CD4-positive, alpha-beta T cell (primary cell): ENCODE measurements at regions not wholly inside any gene's neighbourhood (a gene's known extent, or its start where the extent isn't known, plus 50 kb on each side); places are given as distances from the start of the nearest gene placed in this dataset.

Experiments used
- ATAC-seq: fragments of 200-7000 bp; cut with Tn5 transposase; one replicate; pipeline ENCODE4 v1.10.0; 2022; ENCODE audit warnings: mild to moderate bottlenecking; ENCODE audit not compliant: poor library complexity
- CTCF ChIA-PET: fragments of 350-600 bp; sonication (Branson Sonifier 250); formaldehyde crosslinking; loops from one replicate; lab custom pipeline; 2021; ENCODE audit warnings: antibody characterized with exemption, inconsistent platforms; lab: Charles Lee
- POLR2A ChIA-PET: fragments of 350-600 bp; sonication (Branson Sonifier 250); formaldehyde crosslinking; loops from one replicate; lab custom pipeline; 2021; ENCODE audit warnings: antibody characterized with exemption, inconsistent platforms; lab: Charles Lee
- DNase-seq, 14 experiments: peaks; one replicate each; pipeline ENCODE4 v3.0.0-alpha.2; 2013 to 2020; ENCODE audit warnings: mixed read lengths in 2 of 14
- H3K27ac ChIP-seq, 2 donors: one replicate each; pipeline versions ENCODE4 v1.5.1 to v1.7.0; 2013; ENCODE audit warnings: low read length in 2 of 2, low read depth in 1 of 2, mild to moderate bottlenecking in 1 of 2
- H3K27me3 ChIP-seq, 2 experiments: 1 replicate in 1 of 2; 2 replicates in 1 of 2; pipeline versions ENCODE4 v1.6.1 to v1.7.0; 2013; ENCODE audit warnings: low read length in 2 of 2, control low read depth in 1 of 2, mild to moderate bottlenecking in 1 of 2, moderate library complexity in 1 of 2; ENCODE audit not compliant: insufficient read depth in 2 of 2, control insufficient read depth in 1 of 2
- H3K36me3 ChIP-seq: one replicate; pipeline ENCODE4 v1.6.1; 2013; ENCODE audit warnings: low read length, control low read depth; ENCODE audit not compliant: insufficient read depth
- H3K4me1 ChIP-seq: one replicate; pipeline ENCODE4 v1.6.1; 2013; ENCODE audit warnings: low read length, control low read depth; ENCODE audit not compliant: insufficient read depth
- H3K4me3 ChIP-seq: one replicate; pipeline ENCODE4 v1.5.1; 2013; ENCODE audit warnings: mild to moderate bottlenecking, low read length, moderate library complexity
- H3K9me3 ChIP-seq, 2 experiments: 1 replicate in 1 of 2; 2 replicates in 1 of 2; pipeline versions ENCODE4 v1.6.1 to v1.7.0; 2013; ENCODE audit warnings: low read length in 2 of 2, mild to moderate bottlenecking in 2 of 2, control low read depth in 1 of 2, moderate library complexity in 1 of 2; ENCODE audit not compliant: control insufficient read depth in 1 of 2, insufficient read depth in 1 of 2
- H3K27ac Mint-ChIP-seq: one replicate; pipeline ENCODE4 v1.8.0; 2020; ENCODE audit warnings: mixed read lengths
- H3K27me3 Mint-ChIP-seq: one replicate; pipeline ENCODE4 v1.8.0; 2021; ENCODE audit warnings: mixed read lengths
- H3K36me3 Mint-ChIP-seq: one replicate; pipeline ENCODE4 v1.8.0; 2021; ENCODE audit warnings: low read depth, mixed read lengths
- H3K4me1 Mint-ChIP-seq: one replicate; pipeline ENCODE4 v1.8.0; 2021; ENCODE audit warnings: low read depth, mixed read lengths
- H3K4me3 Mint-ChIP-seq: one replicate; pipeline ENCODE4 v1.8.0; 2020; ENCODE audit warnings: mild to moderate bottlenecking, mixed read lengths
- H3K9me3 Mint-ChIP-seq: one replicate; pipeline ENCODE4 v1.8.0; 2020; ENCODE audit warnings: mixed read lengths
- intact Hi-C, 2 experiments: fragments of 100-400 bp; cut with DNase I in 1 of 2; cut with micrococcal nuclease in 1 of 2; formaldehyde crosslinking; loops; one replicate each; pipeline versions ENCODE4 v1.15.1 to v1.9.0; 2023 to 2025; cut with DNase I, micrococcal nuclease
- TF ChIP-seq, protein P1 (sequence below): fragments of 200-600 bp; IDR thresholded peaks from one replicate; pipeline ENCODE4 v1.8.0; 2022; ENCODE audit warnings: antibody characterized with exemption, mild to moderate bottlenecking

DNA sequence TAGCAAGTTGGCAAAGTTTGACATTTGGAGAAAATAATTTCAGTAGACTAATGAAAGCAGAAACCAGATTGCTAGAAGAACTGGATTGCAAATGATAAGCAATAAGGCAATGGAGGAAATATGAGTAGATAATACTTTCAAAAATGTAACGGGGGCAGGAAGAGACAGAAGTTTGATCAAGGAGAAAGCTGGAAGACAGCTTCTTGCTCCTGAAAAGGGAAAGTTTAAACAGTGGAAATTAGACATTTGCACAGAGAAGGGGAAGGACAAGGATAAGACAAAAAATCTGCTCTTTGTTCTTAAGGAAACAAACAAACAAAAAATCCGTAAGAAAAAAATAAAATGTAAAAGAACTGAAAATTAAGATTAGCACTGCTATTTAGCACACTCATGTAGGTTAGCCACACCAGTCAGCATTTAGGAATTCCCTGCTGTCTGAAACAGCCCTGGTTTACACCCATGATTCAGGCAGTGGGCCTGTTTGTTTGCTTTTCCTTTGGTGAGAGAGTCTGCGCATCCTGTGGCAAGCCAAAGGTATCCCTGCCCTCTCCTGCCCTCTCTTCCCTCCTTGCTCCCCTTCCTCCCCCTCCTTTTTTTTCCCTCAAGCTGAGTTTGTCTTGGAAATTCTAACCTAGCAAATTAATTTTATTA lies 104.3 kb upstream of the CAV2 start:
- peaks cover 25% of the 10 kb centered on the region for H3K27me3 Mint-ChIP-seq
- H3K27me3 ChIP-seq: peaks cover 2 to 5% of the 10 kb centered on the region in 2 experiments
- no peak for ATAC-seq
- H3K27ac Mint-ChIP-seq: no peak overlapping the region
- peaks cover 0 to 5% of the 10 kb centered on the region in 2 experiments for H3K9me3 ChIP-seq
- H3K4me3 Mint-ChIP-seq: no peak overlapping the region
- DNase-seq: no peak
- no peak overlapping the region for H3K27ac ChIP-seq
- POLR2A ChIA-PET: no interaction called here
- no peaks in the 10 kb centered on the region for H3K9me3 Mint-ChIP-seq
- no peaks in the 10 kb centered on the region for H3K4me1 ChIP-seq
- no peaks in the 10 kb centered on the region for H3K36me3 Mint-ChIP-seq
- intact Hi-C loops: no loop called here
- H3K4me1 Mint-ChIP-seq: no peaks in the 10 kb centered on the region
- CTCF ChIA-PET: no interaction called here
- H3K4me3 ChIP-seq: no peak overlapping the region
- TF ChIP-seq, protein P1, sequence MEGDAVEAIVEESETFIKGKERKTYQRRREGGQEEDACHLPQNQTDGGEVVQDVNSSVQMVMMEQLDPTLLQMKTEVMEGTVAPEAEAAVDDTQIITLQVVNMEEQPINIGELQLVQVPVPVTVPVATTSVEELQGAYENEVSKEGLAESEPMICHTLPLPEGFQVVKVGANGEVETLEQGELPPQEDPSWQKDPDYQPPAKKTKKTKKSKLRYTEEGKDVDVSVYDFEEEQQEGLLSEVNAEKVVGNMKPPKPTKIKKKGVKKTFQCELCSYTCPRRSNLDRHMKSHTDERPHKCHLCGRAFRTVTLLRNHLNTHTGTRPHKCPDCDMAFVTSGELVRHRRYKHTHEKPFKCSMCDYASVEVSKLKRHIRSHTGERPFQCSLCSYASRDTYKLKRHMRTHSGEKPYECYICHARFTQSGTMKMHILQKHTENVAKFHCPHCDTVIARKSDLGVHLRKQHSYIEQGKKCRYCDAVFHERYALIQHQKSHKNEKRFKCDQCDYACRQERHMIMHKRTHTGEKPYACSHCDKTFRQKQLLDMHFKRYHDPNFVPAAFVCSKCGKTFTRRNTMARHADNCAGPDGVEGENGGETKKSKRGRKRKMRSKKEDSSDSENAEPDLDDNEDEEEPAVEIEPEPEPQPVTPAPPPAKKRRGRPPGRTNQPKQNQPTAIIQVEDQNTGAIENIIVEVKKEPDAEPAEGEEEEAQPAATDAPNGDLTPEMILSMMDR: no peak
- no peaks in the 10 kb centered on the region for H3K36me3 ChIP-seq

DNA sequence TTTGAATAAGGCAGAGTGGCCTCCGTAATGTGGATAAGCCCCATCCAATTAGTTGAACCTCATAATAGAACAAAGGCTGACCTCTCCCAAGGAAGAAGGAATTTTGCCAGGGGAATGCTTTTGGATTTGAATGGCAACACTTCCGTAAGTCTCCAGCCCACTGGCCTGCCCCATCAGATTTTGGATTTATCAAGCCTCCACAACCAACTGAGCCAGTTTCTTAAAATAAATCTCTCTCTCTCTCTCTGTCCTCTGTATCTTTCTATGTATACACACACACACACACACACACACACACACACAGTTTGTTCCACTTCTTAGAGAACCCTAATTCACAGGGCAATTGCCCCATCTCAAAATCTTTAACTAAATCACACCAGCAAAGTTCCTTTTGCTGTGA lies 100.9 kb upstream of the CAV2 start:
- ChIA-PET CTCF (no interaction called here), POLR2A (no interaction called here)
- no peaks in the 10 kb centered on the region for H3K4me1 ChIP-seq
- no peak overlapping the region for H3K4me3 Mint-ChIP-seq
- H3K9me3 ChIP-seq: peaks cover 0 to 5% of the 10 kb centered on the region in 2 experiments
- TF ChIP-seq, protein P1: no peak
- no peaks in the 10 kb centered on the region for H3K36me3 Mint-ChIP-seq
- peaks cover 18% of the 10 kb centered on the region for H3K27me3 Mint-ChIP-seq
- H3K4me3 ChIP-seq: no peak overlapping the region
- no peak overlapping the region for H3K27ac Mint-ChIP-seq
- H3K4me1 Mint-ChIP-seq: no peaks in the 10 kb centered on the region
- no peaks in the 10 kb centered on the region for H3K9me3 Mint-ChIP-seq
- intact Hi-C loops: no loop called here
- ATAC-seq: no peak
- peaks cover 2 to 16% of the 10 kb centered on the region in 2 experiments for H3K27me3 ChIP-seq
- H3K36me3 ChIP-seq: no peaks in the 10 kb centered on the region
- H3K27ac ChIP-seq: no peak overlapping the region
- no peak for DNase-seq

DNA sequence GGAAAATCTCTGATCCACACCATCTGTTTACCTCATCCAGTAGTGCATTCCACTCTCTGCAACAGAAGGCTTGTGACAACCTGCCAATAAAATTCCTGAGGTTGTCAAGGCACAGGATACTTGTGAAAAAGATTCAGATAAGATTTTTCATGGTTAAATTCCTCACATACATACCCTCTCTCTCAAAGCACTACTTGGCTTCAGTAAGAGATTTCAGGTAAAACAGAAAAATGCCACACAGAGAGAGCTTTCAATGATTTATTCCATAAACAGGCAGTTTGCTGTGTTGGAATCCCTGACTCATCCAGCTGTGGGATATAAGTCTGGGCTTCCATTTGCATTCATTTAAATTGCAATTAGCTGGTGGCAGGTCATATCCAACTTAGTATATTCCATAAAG lies 99.7 kb upstream of the CAV2 start:
- Mint-ChIP-seq H3K27ac (no peak overlapping the region), H3K27me3 (peaks cover 24% of the 10 kb centered on the region), H3K4me3 (no peak overlapping the region), H3K9me3 (no peaks in the 10 kb centered on the region), H3K4me1 (no peaks in the 10 kb centered on the region), H3K36me3 (no peaks in the 10 kb centered on the region)
- H3K27ac ChIP-seq: no peak overlapping the region
- H3K4me3 ChIP-seq: no peak overlapping the region
- no peaks in the 10 kb centered on the region for H3K4me1 ChIP-seq
- no peak for DNase-seq
- H3K36me3 ChIP-seq: no peaks in the 10 kb centered on the region
- peaks cover 0 to 5% of the 10 kb centered on the region in 2 experiments for H3K9me3 ChIP-seq
- intact Hi-C loops: no loop called here
- ChIA-PET POLR2A (no interaction called here), CTCF (no interaction called here)
- peaks cover 2 to 13% of the 10 kb centered on the region in 2 experiments for H3K27me3 ChIP-seq
- TF ChIP-seq, protein P1: no peak
- ATAC-seq: no peak
